NCI-H146 treated with DMSO at 0.1 percent for 48 hours (cell line): ENCODE measurements at regions not wholly inside any gene's neighbourhood (a gene's known extent, or its start where the extent isn't known, plus 50 kb on each side); places are given as distances from the start of the nearest gene placed in this dataset.

Experiments
- DNase-seq: peaks from one replicate; lab custom pipeline; 2025; ENCODE audit not compliant: unreplicated experiment; lab: John Stamatoyannopoulos, UW

DNA sequence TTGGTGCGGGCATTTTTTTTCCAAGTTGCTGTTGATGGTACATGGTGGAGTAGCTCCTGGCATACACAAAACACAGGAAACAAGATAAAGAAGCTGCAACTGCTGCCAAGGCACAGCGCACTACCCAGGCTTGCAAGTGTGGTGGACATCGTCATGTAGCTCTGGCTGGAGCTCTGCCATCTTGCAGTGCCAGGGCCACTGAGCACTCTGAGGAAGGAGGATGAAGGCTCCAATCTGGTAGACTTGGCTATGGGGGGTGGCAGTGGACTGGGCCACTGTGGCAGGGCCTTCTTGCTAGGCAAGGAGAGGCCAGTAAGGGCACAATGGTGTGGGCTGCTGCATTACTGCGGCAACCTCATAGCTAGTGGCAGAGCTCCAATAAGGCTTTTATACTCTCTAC lies 263.5 kb downstream of the CENPW start:
- DNase-seq = no peak

- no peak for DNase-seq
Observed at GRCh38 chr6:126605089-126605488, 265.2 kb downstream of the CENPW start.

- DNase-seq = no peak
Observed at GRCh38 chr6:126607289-126607688, 267.4 kb downstream of the CENPW start.

- no peak for DNase-seq
Observed at GRCh38 chr6:126608681-126609080, 268.8 kb downstream of the CENPW start.

GRCh38 chr6:126614642-126615504 lies 275.0 kb downstream of the CENPW start:
- no peak for DNase-seq

DNA sequence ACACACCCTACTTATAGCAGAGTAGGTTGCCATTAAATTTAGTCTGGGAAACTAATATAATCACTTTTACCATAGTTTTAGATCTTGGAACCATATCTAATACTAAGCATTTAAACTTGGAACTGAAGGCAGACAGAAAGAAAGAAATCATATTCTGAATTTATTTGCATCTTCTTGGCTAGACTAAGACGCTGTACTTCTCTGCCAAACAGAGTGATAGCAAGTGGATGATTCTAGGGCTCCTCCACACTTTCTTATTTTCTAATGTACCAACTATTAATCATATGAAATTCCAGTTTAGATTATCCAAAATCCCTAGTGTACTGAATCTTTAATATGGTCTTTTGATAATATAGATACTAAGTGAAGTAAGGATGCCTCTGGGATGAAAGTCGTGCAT lies 277.0 kb downstream of the CENPW start:
- DNase-seq = no peak

DNA sequence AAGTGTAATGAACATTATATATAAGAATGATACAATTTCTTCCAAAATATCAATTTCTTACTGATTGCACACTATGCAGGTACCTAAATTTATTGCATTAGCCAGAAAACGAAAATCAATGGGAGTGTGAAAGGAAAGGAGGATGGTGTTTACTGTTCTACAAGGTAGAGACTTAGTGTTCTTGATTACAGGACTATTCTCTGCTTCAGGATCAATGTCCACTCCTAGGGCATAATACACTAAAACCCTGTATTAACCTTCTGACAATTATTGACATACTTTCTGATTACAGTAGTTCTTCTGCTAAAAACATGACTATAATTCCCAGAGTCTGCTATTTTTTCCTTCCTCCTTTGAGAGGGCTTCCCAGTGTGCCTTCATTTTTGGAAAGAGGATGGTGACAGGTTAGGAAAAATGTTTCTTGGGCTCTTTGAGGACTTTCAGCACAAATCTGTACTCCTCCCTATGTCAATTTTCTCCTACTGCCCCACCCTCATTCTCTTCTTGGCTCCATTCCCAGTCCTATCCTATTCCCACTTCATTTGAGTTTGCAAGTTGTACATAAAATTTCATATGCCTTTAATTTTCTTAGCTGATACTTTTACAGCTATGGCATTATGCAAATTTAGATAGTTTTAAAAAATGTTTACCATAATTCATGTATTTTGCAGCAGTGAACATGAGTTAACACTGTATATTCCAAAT lies 278.9 kb downstream of the CENPW start:
- DNase-seq = no peak

DNA sequence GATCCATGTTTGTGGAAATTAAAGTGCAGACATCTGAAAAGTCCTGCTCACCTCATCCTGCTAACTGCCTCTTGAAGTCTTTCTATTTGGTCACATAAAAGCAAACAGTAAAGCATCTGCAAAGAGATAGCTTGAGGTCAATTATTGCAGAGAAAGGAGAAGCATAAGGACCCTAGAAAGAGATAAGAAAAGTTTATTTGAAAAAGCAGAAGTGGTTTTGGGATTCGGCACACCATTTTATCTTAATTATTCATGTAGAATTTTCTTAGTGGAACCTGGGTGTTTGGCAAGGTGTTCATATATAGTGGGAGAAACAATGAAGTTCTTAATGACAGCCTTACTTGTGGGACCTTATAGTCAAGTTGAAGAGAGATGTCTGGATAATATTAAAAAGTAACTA lies 280.8 kb downstream of the CENPW start:
- DNase-seq = no peak

GRCh38 chr6:126625019-126625418 lies 285.1 kb downstream of the CENPW start:
- no peak for DNase-seq

DNA sequence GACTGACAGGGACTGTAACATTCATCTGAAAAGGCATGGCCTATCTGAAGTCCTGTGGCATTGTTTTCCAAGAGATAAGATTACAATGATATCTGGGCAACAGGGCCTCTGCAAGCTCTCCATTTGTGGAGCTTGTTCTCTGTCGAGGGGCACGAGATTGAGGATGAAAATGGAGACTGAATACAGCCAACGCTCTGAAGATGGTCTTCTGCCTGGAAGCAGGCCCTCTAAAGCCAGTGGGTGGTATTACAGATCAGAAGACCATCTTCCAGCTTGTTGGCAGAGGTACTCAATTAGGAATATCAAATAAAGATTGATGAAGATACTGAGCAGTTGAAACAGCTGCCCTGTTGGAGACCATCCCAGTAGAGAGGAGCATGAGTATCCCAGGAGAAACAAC lies 288.2 kb downstream of the CENPW start:
- DNase-seq = no peak

- DNase-seq = no peak
Observed at GRCh38 chr6:126631363-126631762, 291.4 kb downstream of the CENPW start.

- DNase-seq = no peak
Observed at GRCh38 chr6:126632271-126632670, 292.4 kb downstream of the CENPW start.

DNA sequence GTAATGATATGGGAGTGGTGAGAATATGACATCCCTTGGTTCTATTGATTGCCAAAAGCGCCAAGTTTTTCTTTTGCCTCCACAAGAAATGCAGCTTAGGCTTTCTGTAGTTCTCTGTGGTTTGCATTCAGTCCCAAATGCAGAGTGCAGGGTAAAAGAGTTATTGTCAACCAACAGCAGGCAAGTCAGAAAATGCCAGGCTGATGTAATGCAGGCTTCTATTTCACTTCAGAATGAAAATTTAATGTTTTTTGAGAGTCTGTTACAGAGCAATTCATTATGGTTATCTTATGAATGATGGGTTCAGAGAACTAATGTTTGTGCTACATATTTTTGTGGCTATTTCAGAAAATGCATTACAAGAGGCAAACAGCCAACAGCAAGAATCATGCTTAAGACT lies 293.5 kb downstream of the CENPW start:
- no peak for DNase-seq

DNA sequence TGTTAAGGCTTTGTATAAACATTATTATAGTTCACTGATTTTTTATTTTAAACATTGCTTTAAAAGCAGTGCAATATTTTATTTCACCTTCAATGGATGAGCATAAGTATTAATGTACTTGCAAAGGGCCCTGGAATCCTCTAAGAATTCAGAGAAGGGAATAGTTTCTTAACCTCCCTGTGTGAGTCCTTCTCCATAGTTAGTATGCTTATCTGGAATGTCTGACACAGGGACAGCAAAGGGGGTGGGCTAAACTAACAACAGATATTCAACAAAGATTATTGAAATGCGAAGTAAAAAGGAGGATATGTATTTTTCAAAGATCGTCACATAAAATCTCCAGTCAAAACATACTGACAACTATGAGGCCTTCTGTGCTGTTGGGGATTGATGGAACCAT lies 300.4 kb downstream of the CENPW start:
- DNase-seq = no peak

DNA sequence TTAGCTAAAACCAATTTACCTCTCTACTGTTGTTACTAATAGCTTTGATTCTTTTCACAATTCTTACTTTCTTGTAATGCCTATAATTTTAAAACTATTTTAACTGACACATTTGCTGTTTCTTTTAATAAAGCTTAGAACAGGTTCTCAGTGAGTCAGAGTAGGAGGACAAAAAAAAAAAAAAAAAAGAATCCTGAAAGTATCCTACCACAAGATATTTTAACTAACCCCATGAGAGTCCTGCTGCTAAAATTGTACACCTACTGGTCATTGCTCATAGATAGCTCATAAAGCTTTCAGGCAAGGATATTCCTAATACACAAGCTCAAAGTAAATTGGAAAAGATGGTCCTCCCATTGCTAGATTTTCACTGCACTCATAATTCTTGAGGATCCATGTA lies 301.0 kb downstream of the CENPW start:
- DNase-seq = no peak

DNA sequence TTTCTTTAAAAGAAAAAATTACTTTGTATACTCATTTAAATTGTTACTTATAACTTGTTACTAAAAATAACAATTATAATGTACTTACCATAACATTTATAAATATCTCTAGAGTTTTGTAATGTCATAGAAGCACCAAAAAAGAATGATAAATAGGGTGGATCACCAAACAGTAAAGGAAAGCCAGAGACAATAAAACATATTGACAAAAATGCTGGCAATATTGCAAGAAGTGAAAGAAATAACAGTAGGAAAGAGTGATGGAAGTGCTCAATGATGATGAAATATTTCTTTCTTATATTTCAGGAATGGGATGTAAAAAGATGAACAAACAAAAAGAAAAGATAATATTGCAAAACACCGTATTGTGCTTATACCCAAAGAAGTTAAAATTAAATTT lies 301.7 kb downstream of the CENPW start:
- no peak for DNase-seq

DNA sequence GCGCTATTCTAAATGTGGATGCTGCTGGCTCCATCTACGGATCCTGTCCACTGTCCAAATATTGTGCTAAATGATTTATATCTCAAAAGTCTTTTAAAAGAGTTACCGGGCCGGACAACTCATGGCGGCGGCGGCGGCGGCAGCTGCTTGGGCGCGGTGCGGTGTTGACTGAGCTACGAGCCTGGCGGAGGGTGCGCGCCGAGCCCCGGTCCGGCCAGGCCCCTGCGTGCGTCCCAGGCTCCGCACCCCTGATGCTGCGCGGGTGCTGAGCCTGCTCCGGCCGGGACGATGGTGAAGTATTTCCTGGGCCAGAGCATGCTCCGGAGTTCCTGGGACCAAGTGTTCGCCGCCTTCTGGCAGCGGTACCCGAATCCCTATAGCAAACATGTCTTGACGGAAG lies 303.4 kb downstream of the CENPW start:
- DNase-seq = no peak

DNA sequence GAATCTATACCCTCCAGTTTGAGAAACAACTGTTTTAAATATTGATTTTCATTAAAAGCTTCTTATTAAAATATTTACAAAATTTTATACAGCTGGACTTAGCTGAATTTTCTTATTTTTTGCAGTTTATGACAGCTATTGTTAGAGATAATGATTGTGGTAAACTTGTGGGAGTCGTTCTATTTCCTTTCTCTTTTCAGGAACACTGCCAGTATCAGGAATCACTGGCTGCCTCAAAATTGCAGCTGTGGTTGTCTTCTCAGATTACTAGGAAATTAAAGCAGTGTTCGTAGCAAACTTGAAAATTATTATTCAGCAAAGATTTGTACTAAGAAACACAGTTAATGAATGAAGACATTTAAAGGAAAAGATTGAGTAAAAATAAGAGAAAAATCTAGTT lies 311.0 kb downstream of the CENPW start:
- DNase-seq = no peak

DNA sequence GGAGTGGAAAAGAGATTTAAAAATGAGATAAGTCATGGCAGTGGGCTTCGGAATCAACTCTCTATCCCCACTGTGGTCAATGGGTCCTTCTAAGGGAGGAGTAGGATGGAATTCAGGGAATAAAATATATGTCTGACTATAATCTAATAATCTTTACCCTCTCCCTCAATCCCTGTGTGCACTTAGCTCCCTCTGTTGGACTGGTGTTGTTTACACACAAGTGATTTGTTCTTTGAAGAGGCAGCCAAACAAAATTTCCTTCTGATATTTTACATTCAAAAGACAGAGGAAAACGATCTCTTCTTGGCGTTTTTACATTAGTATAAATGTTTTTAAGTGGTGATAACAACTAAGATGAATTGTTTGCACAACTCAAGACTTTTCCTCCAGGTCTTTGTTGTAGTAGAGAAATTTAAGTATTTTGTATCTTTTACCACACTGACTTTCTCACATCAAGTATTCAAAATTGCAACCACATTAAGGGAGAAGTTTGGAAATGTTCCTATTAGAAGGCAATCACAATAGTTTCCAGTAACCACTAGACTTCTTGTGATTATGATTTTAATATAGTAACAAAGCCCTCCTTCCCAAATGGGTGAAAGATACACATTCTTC lies 317.8 kb downstream of the CENPW start:
- DNase-seq = peak; percentile 13

GRCh38 chr6:126660376-126660775 lies 320.5 kb downstream of the CENPW start:
- no peak for DNase-seq

- no peak for DNase-seq
Observed at GRCh38 chr6:126661646-126662045, 321.7 kb downstream of the CENPW start.

GRCh38 chr6:126662966-126663365 lies 323.1 kb downstream of the CENPW start:
- no peak for DNase-seq
